GM21367 (cell line): ENCODE measurements at regions not wholly inside any gene's neighbourhood (a gene's known extent, or its start where the extent isn't known, plus 50 kb on each side); places are given as distances from the start of the nearest gene placed in this dataset.

Experiments
- ATAC-seq: cut with Tn5 transposase; IDR thresholded peaks from one replicate; pipeline ENCODE4 v1.9.1; 2021; ENCODE audit not compliant: unreplicated experiment

DNA sequence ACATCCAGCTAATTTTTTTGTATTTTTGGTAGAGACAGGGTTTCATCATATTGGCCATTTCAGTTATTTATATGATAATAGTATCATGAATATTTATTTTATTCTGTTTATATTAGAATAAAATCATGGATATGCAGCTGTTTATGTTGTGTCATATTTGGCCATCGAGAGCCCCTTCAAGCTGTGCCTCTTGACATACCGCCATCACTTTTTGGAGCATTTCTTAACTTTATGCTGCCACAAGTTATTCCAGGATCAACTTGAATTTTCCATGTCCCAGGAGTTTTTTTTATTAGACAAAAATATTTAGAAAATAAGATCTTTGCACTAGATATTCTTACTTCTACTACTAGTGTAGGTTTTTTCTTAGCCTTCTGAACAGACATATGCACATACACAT lies 1067.0 kb upstream of the LRRTM3 start:
- ATAC-seq = no peak

DNA sequence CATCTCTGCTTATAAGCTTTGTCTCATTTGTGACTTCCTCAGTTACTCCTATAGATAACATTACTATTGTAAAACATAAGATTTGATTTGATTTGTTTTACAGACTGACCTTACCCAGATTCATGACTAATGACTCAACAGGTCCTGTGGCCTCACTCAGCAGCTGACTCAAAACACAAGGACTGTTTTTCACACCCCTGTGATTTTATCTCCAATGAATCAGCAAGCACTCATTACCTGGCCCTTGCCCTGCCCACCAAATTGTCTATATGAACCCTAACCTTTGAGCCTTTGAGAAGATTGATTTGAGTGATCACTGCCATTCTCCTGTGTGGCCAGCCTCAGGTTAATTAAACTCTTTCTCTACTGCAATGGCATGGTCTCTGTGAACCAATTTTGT lies 1064.6 kb upstream of the LRRTM3 start:
- ATAC-seq = no peak
